NK-92 treated with Interleukin-12 subunit alpha and Interleukin-12 subunit beta, amount 100 ng/mL, for 24 hours (cell line): ENCODE measurements at regions not wholly inside any gene's neighbourhood (a gene's known extent, or its start where the extent isn't known, plus 50 kb on each side); places are given as distances from the start of the nearest gene placed in this dataset.
"Not testable (repeated sequence)": the region's sequence is repeated elsewhere in the genome, so short reads cannot be mapped to it uniquely, and the experiment has no call there.

Source experiments
- DNase-seq: peaks from one replicate; lab custom pipeline; 2025; lab: John Stamatoyannopoulos, UW

DNA sequence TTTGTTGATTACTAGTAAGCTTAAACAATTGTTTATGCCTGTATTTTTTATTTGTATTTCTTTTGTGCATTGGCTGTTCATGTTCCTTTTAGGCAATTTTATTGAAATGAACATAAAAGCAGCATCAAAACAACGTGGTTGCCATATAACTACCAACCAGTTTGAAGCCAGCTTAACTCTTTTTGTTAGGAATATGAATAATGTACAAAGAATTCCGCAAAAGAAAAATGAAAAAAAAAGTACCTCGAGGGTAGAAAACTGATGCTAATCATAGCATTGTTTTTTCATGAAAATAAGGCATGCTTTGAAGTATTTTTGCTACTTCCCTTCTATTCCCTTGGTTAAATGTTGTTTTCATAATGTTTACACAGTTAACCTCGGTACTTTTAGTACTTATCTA lies 1024.0 kb upstream of the SLIT2 start:
- no peak for DNase-seq

DNA sequence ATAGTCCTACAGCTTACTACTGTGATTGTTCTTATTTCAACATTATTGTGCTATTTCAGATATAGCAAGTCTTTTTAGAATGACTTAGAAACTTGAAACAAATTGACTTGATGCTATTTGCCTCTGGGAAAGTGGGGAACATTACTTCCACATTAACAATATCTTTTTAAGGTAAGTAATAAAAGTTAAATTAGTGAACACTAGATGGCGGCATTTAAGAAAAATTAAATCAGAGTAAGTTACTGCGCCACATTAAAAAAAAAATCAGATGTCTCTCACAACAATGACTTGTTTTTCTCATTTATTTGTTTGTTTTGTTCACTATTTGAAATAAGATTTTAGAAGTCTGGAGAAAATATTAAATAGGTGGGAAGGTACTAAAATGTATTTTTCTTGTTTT lies 1026.9 kb upstream of the SLIT2 start:
- DNase-seq: no peak

DNA sequence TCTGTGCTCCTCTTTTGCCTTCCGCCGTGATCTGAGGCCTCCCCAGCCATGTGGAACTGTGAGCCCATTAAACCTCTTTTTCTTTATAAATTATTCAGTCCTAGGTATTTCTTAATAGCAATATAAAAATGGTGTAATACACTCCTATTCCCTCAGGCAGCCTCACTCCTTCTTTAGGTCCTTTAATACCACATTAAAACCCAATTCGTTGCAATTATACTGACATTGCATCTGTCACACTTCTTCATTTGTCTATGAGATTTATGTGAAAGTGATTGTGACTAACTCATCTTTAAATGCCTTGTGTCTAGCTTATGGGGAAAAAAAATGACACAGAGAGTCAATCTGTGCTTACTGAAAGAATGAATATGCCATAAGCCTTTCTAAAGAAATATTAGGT lies 1035.2 kb upstream of the SLIT2 start:
- no peak for DNase-seq

DNA sequence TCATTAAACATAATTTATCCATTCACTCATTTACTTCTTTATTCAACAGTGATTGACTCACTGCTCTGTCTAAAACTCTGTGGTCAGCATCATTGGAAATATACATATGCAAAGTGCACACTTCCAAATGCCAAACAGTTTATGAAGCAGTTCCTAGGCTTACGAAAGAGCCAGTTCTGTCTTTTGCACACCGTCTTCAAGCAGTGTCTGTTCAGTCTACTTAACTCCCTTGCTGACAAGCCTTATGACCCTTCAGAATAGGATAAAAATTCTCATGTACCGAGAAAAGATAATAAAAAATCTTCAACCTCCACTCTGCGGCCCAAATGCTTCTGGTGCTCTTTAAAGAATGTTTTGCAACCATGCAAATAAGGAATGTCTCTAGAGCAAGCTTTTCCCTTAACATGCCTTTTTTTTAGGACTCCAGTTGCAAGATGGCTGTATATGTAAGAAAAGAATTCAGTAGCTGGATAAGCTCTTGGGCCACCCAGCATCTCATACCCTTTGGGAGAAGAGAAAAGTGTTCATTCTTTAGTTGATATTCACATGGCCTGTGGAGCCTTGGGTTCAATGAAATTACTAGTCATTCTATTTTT lies 1037.0 kb upstream of the SLIT2 start:
- DNase-seq: no peak

DNA sequence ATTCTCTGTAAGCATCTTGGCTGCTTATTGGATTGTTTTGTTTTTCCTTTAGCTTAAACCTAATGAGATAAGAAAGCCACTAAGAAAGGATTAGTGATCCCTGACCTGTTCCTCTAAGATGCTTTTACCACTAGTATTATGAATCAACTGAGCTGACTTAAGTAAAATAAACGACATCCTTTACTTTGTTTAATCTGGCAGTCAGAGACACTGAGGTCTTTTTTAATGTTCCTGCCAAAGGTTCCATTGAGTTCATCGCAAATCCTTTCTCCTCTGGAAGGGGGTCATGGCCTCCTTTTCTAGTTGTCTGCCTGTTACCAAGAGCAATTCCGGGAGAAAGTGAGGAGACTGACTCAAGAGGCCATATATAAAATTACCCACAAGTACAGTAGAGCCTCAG lies 1038.3 kb upstream of the SLIT2 start:
- no peak for DNase-seq

DNA sequence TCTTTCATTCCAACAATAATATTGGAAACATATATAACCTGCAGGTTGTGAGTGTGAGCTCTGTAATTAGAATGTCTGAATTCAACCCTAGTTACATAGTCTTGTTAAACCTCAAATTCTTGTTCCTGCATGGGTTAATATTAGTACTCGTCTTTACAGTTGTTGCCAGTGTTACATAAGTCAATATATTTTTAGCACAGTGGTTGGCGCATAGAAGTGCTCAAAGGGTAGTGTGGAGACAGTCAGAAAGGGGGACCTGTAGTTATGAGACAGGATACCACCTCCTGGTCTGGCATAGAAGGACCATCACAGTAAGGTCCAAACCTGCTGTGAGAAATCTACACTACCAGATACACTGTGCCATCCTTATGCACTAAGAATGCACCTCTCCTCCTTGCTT lies 1045.9 kb upstream of the SLIT2 start:
- no peak for DNase-seq

DNA sequence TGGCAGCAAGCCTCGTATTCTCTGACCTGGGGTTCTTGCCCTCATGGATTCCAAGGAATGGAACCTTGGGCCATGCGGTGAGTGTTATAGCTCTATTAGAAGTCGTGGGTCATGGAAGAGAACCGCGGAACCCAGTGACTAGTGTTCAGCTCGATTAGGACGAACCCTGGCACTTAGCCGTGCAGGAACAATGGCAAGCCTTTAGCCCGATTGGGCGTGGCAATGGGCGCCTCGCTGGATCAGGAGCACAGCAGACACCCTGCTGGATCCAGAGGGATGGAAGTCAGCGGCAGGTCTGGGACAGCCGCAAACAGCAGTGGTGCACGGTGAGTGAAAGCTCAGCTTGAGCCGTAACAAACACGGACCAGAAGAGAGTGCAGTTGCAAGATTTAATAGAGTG lies 1053.9 kb upstream of the SLIT2 start:
- not testable (repeated sequence) for DNase-seq

DNA sequence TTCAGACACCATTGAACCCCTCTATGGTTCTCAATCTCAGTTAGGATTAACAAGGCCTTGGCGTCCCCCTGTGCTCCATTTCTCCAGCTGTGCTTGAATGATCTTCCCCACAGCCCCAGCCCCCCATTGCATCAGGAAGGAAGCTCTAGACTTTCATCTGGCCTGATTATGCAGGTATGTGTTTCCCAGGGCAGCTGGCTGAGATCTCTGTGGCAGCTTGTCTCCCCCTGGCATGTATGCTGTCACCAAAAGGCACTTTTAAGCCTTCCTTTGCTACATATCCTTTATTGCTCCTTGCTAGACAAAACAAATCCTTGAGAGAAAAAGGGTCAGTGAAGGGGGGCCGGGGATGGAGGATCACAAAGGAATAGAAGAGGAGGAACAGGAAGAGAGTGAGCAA lies 1056.0 kb upstream of the SLIT2 start:
- DNase-seq: no peak

DNA sequence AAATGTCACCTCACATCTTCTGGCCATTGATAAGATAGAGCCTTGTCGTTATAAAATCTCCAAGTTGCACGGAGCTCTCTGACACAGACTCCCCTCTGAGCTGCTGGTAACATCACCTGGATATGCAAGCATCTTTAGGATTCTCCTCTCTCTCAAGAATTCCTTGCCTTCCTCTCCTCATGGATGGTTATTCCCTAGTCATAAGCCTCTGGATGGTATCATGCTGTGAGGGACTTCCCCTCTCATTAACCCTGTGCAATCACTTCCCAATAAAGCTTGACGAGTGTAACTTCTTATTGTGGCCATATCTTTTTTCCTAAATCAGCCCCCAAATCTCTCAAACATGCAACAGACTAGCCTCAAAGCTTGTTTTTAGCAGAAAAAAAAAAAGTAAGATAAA lies 1057.0 kb upstream of the SLIT2 start:
- no peak for DNase-seq

DNA sequence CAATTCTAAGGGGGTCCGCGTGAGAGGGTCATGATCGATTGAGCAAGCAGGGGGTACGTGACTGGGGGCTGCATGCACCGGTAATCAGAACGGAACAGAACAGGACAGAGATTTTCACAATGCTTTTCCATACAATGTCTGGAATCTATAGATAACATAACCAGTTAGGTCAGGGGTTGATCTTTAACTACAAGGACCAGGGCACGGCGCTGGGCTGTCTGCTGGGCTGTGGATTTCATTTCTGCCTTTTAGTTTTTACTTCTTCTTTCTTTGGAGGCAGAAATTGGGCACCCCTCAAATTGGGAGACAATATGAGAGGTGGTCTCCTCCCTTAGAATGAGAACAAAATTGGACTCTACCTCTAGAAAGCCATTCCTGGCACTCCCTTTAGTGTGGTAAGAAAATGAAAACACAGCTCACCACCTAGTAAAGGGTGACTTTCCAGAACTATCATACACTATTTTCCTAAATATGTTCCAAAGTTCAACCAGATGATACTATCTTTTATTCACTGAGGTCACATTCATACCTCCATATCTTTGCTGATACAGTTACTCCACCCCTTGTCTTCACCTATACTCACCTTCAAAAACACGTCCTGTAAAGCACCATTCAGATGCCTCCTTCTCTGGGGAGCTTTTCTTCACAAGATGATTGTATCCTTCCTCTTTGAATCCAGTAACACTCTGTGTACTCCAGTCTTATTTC lies 1058.3 kb upstream of the SLIT2 start:
- no peak for DNase-seq

DNA sequence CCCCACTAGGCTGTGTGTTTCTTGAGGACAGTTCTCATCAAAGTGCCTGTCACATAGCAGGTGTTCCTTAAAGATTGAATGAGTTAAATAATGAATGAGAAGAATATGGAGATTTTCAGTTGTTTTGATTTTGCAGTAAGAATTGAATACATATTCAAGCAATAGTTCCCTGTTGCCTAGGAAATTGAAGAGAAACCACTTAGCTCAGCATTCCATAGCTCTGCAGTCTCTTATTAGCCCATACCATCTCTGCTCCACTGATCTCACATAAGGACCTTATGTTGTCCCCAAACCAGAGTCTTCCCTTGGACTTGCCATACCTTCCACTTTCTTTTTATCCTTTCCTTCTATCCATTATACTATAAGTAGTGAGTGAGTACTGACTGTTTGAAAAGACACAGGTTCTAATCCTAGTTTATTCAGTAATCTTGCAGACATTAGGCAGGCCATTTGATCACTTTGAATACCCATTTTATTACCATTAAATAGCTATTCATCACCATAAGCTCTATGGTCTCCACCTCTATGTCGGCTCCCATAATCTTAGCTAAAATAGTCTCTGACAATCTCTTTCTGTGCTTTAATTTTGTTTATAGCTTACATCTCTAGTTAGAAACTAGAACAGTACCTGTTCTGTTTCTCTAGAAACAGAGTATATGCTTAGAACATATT lies 1059.6 kb upstream of the SLIT2 start:
- DNase-seq: no peak

DNA sequence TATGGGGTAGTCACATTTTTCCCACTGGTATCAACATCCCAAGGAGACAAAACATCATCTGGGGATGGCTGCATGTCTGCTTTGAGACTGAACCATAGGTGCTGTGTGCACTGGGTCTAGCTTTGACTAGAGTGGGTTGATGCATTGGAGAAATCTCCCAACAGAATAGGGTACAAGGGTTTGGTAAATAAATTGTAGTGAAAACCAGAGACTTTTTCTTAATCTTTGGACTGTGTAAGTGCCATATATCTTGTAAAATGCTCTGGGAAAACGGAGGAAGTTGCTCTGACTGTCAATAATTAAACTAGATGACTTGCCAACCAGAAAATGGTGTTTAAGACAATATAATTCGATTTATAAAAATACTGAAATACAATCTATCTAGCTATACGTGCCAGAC lies 1064.0 kb upstream of the SLIT2 start:
- DNase-seq: no peak

DNA sequence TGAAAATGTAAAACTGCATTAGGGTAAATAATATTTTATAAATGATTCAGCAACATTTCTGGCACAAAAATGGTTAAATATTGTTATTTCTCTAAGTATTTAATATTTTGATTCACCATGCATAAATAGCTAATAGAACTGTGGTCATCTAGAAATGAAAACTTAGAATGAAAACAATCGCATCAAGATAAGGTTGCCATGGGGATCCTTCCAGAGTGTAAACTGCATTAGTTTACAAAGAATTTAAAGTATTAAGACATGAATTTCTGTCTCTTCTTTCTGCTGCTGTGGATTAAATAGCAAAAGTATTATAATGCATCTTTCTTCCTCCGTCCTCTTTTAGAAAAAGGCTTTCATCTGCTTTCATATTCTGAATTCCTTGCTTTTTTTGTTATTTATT lies 1064.6 kb upstream of the SLIT2 start:
- no peak for DNase-seq

DNA sequence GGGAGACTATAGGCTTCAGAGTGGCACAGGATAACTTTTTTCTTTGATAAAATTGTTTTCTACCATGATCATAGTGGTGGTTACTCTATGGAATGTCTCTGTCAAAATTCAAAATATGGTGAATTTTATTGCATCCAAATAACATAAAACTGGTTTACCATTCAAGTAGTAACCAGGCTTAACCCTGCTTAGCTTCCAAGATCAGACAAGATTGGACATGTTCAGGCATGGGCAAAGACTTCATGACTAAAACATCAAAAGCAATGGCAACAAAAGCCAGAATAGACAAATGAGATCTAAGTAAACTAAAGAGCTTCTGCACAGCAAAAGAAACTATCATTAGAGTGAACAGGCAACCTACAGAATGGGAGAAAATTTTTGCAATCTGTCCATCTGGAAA lies 1070.1 kb upstream of the SLIT2 start:
- not testable (repeated sequence) for DNase-seq

DNA sequence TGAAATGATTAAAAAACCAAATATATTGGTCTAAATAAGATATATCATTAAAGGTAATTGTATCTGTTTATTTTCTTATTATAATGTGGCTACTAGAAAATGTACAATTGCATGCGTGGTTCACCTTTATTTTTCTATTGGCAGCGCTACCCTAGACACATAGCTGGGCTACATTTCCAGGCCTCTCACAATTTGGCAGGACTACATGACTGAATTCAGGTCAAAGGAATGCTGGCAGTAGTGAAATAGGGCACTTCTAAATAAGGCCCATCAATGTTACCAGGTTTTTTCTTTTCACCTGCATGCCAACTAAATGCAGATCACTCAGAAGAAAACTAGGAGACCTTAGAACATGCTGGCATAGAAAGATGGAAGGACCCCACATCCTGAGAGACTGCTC lies 1072.9 kb upstream of the SLIT2 start:
- DNase-seq: no peak

DNA sequence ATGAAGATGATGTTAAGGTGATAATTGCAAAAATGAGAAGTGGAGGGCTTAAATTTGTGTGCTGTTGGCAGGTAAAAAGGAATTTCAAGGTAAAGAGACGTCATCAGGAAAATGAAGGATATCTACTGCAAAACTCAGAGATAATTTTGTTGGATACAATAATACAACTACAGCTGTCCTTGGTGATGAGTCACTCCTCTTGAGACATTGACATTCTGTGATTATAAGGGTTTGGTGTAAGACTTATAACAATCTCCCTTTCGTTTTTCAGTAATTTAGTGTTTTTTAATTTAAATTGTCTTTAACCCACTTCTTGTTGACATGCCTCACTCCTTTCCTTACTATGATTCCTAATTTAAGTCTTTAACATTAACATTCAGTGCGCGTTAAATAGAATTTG lies 1074.1 kb upstream of the SLIT2 start:
- no peak for DNase-seq

DNA sequence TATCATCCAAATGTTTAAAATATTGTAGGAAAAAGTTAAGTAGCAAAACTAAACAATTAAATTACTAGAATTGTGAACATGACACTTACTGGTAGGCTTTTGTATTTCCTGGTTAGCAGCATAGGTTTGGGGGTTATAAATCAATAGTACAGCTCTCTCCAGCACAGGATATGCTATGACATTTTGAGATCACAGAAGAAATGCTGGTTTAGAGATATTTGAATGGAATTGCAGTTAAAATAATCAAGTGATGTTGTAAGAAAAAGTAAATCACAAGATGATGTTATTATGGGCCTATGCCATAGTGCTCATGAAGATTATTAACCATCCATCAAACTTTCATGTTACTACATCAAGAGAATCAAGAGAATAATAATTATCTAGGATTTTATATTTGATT lies 1079.9 kb upstream of the SLIT2 start:
- no peak for DNase-seq

DNA sequence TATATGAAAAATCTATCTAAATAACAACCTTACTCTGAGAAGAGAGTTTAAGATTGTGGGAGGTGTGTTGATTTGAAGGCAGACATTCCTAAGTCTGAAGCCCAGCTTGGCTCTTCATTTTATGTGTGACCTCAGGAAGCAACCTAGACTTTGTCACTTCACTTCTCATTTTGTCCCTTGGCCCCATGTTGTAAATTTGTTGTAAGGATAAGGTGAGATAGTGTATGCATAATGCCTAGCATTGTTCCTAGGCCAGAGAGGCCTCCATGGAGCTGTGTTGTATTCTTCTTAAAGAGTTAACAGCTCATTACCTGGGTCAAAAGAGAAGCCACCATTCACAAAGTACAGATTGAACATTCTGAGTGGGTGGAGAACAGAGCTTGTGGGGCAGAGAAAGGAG lies 1084.4 kb upstream of the SLIT2 start:
- no peak for DNase-seq

DNA sequence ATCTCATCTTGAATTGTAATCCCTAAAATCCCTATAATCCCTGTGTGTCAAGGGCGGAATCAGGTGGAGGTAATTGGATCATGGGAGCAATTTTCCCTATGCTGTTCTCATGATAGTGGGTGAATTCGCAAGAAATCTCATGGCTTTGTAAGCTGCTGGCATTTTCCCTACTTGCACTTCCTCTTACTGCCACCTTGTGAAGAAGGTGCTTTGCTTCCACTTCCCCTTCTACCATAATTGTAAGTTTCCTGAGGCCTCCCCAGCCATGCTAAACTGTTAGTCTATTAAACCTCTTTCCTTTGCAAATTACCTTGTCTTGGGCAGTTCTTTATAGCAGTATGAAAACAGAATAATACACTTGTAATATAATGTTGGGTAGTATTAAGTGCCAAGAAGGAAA lies 1087.4 kb upstream of the SLIT2 start:
- no peak for DNase-seq

DNA sequence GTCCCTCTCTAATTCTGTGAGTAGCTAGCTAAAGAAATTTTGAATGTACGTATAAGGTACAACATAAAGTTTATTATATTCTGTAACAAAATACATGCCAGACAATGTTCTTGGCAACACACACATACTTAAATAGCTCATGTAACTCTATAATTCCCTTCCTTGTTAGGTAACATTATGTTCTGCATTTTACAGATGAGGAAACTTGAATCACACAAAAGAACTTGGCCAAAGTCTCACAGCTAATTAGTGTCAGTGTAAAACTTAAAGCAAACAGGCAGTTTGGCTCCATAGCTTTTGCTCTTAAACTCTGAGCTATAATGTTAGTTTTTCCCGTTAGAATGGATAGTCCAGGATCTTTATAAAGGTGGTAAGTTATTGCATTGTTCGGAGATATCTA lies 1091.8 kb upstream of the SLIT2 start:
- no peak for DNase-seq

DNA sequence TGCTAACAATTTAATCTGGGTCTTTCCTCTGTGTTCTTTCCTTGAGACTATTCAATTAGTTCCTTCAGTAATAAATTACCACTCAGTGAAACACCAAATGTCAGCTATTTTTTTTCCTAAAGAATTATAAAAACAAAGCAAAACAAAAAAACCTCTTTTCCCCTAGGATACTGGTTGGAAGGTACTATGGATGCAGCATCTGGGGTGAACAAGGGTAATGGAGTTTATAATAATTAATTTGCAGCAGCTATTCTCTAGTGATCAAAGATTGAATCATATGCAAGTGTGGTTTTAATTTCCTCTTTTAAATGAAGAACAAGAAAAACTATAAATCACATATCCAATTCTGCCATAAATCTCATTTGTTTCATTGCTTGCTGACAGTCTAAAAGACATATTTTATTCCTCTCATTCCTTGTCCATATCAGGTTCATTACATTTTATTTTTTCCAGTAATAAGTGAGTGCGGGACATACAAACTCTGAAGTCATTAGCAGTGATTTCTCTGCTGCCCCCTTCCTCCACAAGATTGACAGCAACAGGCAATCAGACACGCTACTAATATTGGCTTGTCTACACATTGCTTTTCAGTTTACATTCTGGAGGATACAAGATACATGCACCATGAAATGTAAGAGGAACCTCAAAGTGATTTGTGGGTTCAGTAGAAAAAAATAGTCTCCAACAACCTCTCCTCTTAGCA lies 1093.4 kb upstream of the SLIT2 start:
- DNase-seq: no peak

DNA sequence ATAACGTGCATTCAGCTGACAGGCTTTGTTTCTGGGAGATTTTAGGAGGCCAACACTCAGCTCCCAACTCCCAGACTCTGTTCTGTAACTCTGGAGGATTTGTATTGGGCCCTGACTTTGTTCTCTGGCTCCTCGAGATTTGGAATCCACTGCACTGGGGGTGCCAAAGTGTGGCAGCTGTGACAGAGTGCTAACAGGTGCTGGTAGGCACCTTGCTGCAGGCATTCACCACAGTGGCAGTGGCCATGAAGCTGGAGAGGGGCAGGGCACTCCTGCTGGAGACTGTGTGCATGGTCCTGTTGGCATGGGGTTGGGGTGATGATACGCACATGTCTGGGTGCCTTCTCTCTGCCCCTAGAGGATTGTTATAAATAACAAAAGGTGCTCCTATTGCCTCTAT lies 1094.9 kb upstream of the SLIT2 start:
- no peak for DNase-seq

DNA sequence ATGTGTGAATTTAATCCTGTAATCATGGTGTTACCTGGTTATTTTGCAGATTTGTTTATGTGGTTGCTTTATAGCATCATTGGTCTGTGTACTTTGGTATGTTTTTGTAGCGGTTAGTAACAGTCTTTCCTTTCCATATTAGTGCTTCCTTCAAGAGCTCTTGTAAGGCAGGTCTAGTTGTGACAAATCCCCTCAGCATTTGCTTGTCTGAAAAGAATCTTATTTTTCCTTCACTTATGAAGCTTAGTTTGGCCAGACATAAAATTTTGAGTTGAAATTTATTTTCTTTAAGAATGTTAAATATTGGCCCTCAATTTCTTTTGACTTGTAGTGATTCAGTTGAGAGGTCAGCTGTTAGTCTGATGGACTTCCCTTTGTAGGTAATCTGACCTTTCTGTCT lies 1096.1 kb upstream of the SLIT2 start:
- no peak for DNase-seq
